B cell (primary cell): ENCODE measurements at regions not wholly inside any gene's neighbourhood (a gene's known extent, or its start where the extent isn't known, plus 50 kb on each side); places are given as distances from the start of the nearest gene placed in this dataset.

ENCODE experiments used
- CTCF ChIP-seq: fragments of 200-600 bp; IDR thresholded peaks from one replicate; pipeline ENCODE4 v1.8.0; 2022; ENCODE audit warnings: antibody characterized with exemption, mild to moderate bottlenecking
- EZH2 ChIP-seq: IDR thresholded peaks from 2 replicates; pipeline ENCODE4 v1.6.1; 2012; ENCODE audit warnings: borderline replicate concordance, low read depth, mild to moderate bottlenecking, moderate library complexity, low read length; ENCODE audit not compliant: insufficient read depth, poor library complexity, severe bottlenecking

- TF ChIP-seq CTCF: no peak
- no peak for TF ChIP-seq EZH2
Measured at GRCh38 chr2:588074-588645, 89.0 kb downstream of the TMEM18 start.
